Skeletal muscle tissue (tissue), 3 donors: ENCODE measurements at regions not wholly inside any gene's neighbourhood (a gene's known extent, or its start where the extent isn't known, plus 50 kb on each side); places are given as distances from the start of the nearest gene placed in this dataset.

Experiments used
- H3K27ac ChIP-seq: one replicate; pipeline ENCODE4 v1.7.0; 2013; ENCODE audit warnings: mild to moderate bottlenecking, low read depth, low read length, inconsistent platforms
- H3K27me3 ChIP-seq, 3 donors: one replicate each; pipeline ENCODE4 v1.7.0; 2013; ENCODE audit warnings: low read length in 3 of 3; ENCODE audit not compliant: control insufficient read depth in 3 of 3, insufficient read depth in 3 of 3
- H3K36me3 ChIP-seq, 3 donors: one replicate each; pipeline ENCODE4 v1.7.0; 2013; ENCODE audit warnings: low read length in 3 of 3; ENCODE audit not compliant: control insufficient read depth in 3 of 3, insufficient read depth in 3 of 3
- H3K4me1 ChIP-seq, 3 donors: one replicate each; pipeline ENCODE4 v1.7.0; 2013; ENCODE audit warnings: low read length in 3 of 3, mild to moderate bottlenecking in 3 of 3; ENCODE audit not compliant: control insufficient read depth in 3 of 3, insufficient read depth in 3 of 3
- H3K4me3 ChIP-seq, 3 donors: one replicate each; pipeline ENCODE4 v1.7.0; 2013; ENCODE audit warnings: low read length in 3 of 3
- H3K9ac ChIP-seq, 3 donors: one replicate each; pipeline ENCODE4 v1.7.0; 2013; ENCODE audit warnings: low read length in 3 of 3, mild to moderate bottlenecking in 3 of 3, moderate library complexity in 2 of 3, low read depth in 1 of 3
- H3K9me3 ChIP-seq, 3 donors: one replicate each; pipeline ENCODE4 v1.7.0; 2013; ENCODE audit warnings: low read length in 3 of 3; ENCODE audit not compliant: control insufficient read depth in 3 of 3
- donor health status: Osteomylitis.

DNA sequence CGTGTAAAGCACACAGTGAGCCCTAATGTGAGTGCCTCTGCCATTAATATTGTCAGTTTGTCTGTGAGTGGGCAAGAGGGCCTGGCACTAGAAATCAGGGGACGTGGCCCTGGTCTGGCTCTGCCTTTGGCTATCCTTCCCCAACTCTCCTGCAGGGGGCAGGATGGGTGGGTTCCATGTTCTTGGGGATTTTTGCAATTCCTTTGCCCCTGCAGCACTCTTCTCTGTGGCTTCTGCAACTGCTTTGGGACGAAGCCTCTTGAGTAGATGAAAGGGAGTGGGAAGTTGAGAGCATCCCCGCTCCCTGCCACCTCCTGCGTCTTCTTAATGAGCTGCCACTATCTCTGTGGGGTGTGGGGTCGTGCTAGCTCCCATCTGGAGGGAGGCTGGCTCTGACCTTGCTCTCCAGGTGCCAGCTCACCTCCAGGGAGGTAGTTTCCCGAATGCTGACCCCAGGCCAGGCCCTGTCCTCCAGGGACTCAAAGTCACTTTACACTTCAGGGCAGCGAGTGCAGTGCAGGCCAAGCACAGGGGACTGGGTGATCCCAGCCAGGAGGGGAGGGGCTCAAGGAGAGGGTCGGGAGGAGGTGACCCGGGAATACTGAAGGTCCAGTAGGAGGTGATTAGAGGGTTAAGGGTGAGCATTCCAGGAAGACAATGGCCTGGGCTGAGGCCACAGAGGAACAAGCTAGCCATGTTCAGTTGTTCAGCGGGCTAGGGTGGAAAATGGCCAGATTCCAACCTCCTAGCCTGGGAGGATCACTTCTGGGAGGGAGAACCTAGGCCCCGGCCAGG lies 121.0 kb upstream of the NLRP1 start:
- Histone ChIP-seq H3K27ac (no peak overlapping the region), H3K4me1 (peaks cover 0 to 8% (median 4%) of the 10 kb centered on the region in 3 donors), H3K4me3 (no peak overlapping the region), H3K36me3 (no peaks in the 10 kb centered on the region), H3K27me3 (peaks cover 0 to 32% (median 21%) of the 10 kb centered on the region in 3 donors), H3K9ac (no peak overlapping the region), H3K9me3 (peaks cover 0 to 4% (median 3%) of the 10 kb centered on the region in 3 donors)

DNA sequence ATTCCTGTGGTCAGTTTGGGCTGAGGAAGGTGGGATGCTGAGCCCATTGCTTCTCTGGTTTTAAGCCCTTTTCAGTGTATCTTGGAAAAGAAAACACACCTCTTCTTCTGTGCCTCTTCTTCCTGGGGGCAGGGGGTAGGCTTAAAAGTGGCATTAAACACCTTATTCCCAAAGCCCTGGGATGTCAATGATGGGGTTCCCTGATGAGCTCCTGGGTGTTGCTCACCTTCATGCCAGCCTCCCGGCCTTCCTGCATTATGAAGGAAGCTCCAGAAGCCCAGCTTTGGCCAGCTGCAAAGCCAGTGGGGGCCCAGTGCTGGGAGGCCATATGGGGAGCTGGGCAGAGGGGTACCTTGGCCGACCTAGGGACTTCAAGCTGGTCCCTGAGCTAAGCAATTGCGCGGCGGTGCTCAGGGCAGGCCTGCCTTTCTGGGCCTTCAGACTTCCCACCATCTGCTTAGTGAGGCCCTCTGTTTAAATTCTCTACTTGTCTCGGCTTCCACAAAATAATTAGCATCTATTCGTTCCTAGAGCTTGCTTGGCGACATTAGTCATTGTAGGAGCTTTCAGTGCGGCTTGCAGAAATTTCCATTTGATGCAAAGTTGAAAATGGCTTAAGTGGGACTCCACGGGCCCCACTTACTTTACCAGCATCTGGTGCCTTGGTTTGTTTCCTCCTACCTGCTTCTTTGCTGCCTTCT lies 121.7 kb upstream of the NLRP1 start:
- H3K36me3 ChIP-seq, result no peaks in the 10 kb centered on the region
- H3K4me3 ChIP-seq, result no peak overlapping the region
- H3K9ac ChIP-seq, result no peak overlapping the region
- H3K4me1 ChIP-seq, result peaks cover 0 to 8% (median 4%) of the 10 kb centered on the region in 3 donors
- peaks cover 3 to 33% (median 22%) of the 10 kb centered on the region in 3 donors for H3K27me3 ChIP-seq
- H3K27ac ChIP-seq, result no peak overlapping the region
- H3K9me3 ChIP-seq, result peaks cover 0 to 4% (median 3%) of the 10 kb centered on the region in 3 donors

DNA sequence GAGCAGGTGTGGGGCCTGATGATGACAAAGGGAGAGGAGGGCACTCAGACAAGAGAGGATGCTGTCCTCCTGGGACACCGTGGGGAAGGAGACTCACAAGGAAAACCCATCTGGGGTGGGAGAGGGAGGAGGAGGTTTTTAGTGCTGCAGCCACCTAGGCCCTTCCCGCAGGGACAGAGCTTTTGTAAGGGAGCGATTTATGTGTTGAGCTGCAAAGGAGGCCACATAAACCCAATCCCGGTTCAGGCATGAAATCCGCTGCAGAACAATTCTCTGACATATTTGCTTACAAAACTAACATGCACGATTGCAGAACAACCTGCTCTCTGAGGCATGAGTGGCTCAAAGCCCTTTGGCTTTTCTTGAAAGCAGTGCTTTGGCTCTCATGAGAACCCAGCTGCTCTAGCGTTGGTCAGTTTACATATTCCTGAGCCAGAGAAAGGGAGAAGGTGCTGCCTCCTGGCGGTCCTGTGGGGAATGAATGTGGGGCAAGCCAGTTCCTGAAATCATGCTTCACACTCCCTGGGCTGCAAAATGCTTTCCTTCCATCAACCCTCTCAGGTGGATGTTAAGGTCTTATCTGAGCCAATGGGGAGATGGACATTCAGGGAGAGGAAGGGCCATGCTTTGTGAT lies 122.4 kb upstream of the NLRP1 start:
- Histone ChIP-seq H3K9me3 (peaks cover 0 to 4% (median 3%) of the 10 kb centered on the region in 3 donors), H3K4me3 (no peak overlapping the region), H3K9ac (no peak overlapping the region), H3K27me3 (peaks cover 4 to 35% (median 24%) of the 10 kb centered on the region in 3 donors), H3K4me1 (peaks cover 0 to 8% (median 4%) of the 10 kb centered on the region in 3 donors), H3K27ac (no peak overlapping the region), H3K36me3 (no peaks in the 10 kb centered on the region)

DNA sequence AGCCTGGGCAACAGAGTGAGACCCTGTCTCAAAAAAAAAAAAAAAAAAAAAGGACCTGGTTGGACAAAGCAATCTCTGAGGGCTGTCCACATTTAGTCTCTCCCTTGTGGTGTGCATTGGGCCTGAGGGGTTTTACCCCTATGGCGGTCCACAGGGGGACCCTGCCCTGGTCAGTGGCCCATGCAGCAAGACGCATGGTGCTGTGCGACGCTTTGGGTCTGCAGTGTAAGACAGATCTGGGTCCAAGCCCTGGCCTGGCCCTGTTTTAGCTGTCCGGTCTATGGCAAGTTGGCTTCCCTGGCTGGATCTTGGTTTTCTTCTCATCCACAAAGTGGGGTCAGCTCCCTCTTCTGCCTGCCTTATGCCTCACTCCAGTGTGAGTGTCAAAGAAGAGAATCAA lies 123.2 kb upstream of the NLRP1 start:
- Histone ChIP-seq H3K9me3 (peaks cover 0 to 2% (median 2%) of the 10 kb centered on the region in 3 donors), H3K4me3 (no peak overlapping the region), H3K27me3 (peaks cover 9 to 40% (median 29%) of the 10 kb centered on the region in 3 donors), H3K9ac (no peak overlapping the region), H3K27ac (no peak overlapping the region), H3K36me3 (no peaks in the 10 kb centered on the region), H3K4me1 (peaks cover 0 to 8% (median 4%) of the 10 kb centered on the region in 3 donors)

DNA sequence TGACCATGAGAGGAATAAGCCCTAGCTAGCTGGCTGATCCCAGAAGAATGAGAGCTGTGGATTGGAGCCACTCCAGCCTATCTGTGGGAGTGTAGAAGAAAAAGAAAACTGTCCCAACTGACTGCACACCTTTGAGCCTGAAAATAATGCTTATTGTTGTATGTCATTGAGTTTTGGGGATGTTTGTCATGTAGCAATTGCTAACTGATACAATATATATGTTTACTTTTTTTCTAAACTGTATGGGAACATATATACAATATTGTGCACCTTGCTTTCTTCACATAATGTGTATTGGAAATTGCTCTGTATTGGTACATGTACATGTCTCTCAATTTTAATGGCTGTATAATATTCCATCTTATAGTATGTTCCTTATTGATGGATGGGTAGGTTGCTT lies 124.0 kb upstream of the NLRP1 start:
- Histone ChIP-seq H3K27me3 (peaks cover 9 to 44% (median 37%) of the 10 kb centered on the region in 3 donors), H3K36me3 (no peaks in the 10 kb centered on the region), H3K4me1 (peaks cover 0 to 8% (median 4%) of the 10 kb centered on the region in 3 donors), H3K27ac (no peak overlapping the region), H3K9ac (no peak overlapping the region), H3K9me3 (no peaks in the 10 kb centered on the region), H3K4me3 (no peak overlapping the region)

DNA sequence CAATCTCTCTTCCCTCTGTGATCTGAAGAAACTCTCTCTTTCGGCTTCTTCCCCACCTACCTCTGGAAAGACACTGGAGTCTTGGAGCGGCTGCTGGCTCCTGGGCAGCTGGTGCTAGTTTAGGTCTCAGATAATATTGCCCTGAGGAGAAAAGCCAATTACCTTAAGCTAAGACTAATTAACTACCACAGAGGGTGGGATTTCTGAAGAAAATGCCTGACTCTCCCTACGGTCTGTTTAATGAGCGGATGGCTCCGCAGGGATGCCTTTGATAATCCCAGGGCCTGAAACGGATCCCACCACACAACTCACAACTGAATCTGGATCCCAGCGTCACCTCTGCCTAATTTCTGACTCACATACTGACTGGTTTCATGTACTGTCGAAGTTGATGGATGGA lies 127.0 kb upstream of the NLRP1 start:
- H3K9ac ChIP-seq, result no peak overlapping the region
- no peaks in the 10 kb centered on the region for H3K36me3 ChIP-seq
- H3K27ac ChIP-seq, result no peak overlapping the region
- peaks cover 0 to 8% (median 4%) of the 10 kb centered on the region in 3 donors for H3K4me1 ChIP-seq
- H3K4me3 ChIP-seq, result no peak overlapping the region
- no peaks in the 10 kb centered on the region for H3K9me3 ChIP-seq
- peaks cover 9 to 47% (median 44%) of the 10 kb centered on the region in 3 donors for H3K27me3 ChIP-seq

DNA sequence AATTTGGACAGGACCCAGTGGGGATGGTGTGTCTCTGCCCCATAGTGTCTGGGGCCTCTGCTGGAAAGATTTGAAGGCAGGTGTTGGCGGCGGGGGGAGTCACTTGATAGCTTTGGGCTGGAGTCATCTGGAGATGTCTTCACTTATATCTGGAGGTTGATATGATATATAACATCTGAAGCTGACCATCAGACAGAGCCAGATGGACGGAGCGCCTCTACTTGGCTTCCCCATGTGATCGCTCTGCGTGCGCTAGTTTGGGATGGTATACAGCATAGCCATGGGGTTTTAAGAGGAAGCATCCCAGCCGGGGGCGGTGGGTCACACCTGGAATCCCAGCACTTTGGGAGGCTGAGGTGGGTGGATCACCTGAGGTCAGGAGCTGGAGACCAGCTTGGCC lies 130.7 kb upstream of the NLRP1 start:
- Histone ChIP-seq H3K4me3 (no peak overlapping the region), H3K27me3 (peaks cover 9 to 48% (median 42%) of the 10 kb centered on the region in 3 donors), H3K9ac (no peak overlapping the region), H3K4me1 (peaks cover 4 to 15% (median 13%) of the 10 kb centered on the region in 3 donors), H3K9me3 (no peaks in the 10 kb centered on the region), H3K27ac (no peak overlapping the region), H3K36me3 (no peaks in the 10 kb centered on the region)

DNA sequence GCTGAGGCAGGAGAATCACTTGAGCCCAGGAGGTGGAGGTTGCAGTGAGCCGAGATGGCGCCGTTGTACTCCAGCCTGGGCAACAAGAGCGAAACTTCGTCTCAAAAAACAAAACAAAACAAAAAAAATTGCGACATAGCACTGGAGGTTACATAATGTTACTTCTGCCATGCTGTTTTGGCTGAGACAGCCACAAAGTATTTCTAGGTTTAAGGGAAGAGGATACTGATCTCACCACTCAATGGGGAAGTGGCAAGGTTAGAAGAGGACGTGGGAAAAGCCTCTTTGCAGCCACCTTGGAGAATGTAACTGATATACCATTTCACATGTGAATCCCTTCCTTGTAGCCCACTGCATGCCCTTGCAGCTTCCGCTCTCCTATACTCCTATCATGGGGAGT lies 131.2 kb upstream of the NLRP1 start:
- Histone ChIP-seq H3K9ac (no peak overlapping the region), H3K9me3 (no peaks in the 10 kb centered on the region), H3K4me3 (no peak overlapping the region), H3K36me3 (no peaks in the 10 kb centered on the region), H3K27ac (no peak overlapping the region), H3K27me3 (peaks cover 9 to 45% (median 38%) of the 10 kb centered on the region in 3 donors), H3K4me1 (peaks cover 4 to 15% (median 13%) of the 10 kb centered on the region in 3 donors)

DNA sequence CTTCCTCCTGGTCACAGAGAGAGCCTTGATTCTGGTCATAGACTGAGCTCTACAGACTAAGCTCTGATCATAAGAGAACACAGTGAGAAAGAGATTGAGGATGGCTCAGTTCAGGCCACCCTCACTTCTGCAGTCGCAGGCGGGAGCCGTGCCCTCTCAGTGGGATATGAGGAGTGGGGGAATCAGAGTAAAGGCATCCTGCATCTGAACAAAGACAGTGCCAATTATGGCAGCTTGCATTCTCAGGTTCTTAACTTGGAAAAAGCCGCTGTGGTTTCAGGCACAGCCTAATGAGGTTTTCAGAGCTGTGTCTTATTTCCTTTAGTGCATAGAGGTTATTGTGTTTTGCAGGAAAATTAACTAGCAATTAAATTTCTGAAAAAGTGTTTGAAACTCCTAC lies 134.4 kb upstream of the NLRP1 start:
- peaks cover 4 to 15% (median 13%) of the 10 kb centered on the region in 3 donors for H3K4me1 ChIP-seq
- H3K9me3 ChIP-seq, result no peaks in the 10 kb centered on the region
- H3K27ac ChIP-seq, result no peak overlapping the region
- no peak overlapping the region for H3K4me3 ChIP-seq
- H3K9ac ChIP-seq, result no peak overlapping the region
- peaks cover 0 to 31% (median 30%) of the 10 kb centered on the region in 3 donors for H3K27me3 ChIP-seq
- H3K36me3 ChIP-seq, result no peaks in the 10 kb centered on the region
